ENCODE measurements at regions not wholly inside any gene's neighbourhood (a gene's known extent, or its start where the extent isn't known, plus 50 kb on each side); places are given as distances from the start of the nearest gene placed in this dataset.

DNA sequence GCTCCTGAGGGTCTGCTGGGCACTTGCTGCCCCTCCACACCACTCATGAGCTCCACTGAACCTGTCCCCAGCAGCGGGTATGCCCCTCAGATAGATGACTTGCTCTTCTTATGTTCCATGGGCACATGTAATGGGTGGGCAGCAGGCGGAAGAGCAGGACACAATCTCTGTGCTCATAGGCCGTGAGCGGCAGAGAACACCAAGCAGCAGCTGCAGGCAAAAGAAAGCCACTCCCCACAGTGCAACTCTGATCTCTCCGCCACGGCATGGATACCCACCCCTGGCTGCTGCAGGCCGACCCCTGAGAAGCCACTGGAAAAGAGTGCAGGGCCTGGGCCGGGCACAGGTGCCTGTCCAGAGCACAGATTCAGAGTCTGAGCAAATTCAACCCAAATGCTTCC lies 135.2 kb upstream of the RUNX3 start:
- Histone ChIP-seq H3K27ac (ENCODE audit: low read depth, low read length) (no peak overlapping the region), H3K9me3 (ENCODE audit: insufficient read depth, low read depth, low read length) (no peaks in the 10 kb centered on the region), H3K4me3 (ENCODE audit: low read length) (no peak overlapping the region), H3K4me1 (ENCODE audit: insufficient read depth, low read length) (peaks cover 5% of the 10 kb centered on the region; the same call in 1 of the 2 replicates), H3K9ac (ENCODE audit: low read depth, low read length) (no peak overlapping the region), H3K27me3 (ENCODE audit: insufficient read depth, low read length) (no peaks in the 10 kb centered on the region), H3K36me3 (ENCODE audit: insufficient read depth, low read length) (no peaks in the 10 kb centered on the region)
- WGBS: 86% methylated on average over 8 of the region's 8 CpGs

DNA sequence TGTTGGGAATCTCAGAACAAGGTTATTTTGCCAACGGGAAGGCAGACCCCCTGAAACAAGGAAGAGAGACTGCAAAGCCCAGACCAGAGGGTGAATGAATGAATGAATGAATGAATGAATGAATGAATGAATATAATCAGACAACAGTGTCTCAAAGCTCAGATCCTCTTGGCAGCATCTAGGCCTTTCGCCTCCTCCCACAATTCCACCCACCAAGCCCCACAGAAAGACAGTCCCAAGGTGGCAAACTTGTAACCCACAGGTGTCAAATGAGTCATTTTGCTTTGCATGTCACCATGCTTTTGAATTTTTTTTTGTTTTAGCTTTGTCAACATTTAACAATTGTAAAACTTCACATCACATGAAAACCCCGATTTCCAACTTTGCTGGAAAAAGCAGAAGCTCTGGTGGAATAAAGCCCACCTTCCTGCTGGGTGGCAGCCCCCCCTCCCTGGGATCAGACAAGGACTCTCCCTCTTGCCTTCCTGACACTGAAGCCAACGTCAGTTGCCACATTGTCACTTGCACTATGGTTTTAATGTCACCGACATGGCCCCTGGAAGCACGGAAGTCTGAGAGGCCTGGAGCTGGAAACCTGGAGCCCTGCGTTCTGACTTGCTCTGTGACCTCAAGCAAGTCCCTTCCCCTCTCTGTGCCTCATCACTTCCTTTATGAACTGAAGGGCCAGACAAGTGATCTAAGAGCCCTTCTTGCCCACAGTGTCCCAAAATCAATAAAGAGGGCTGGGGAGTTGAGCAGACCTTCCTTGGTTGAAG lies 134.6 kb upstream of the RUNX3 start:
- Histone ChIP-seq H3K27ac (ENCODE audit: low read depth, low read length) (no peak overlapping the region), H3K4me1 (ENCODE audit: insufficient read depth, low read length) (peaks cover 5% of the 10 kb centered on the region; the same call in 1 of the 2 replicates)
- 85% methylated on average over 7 of the region's 7 CpGs for WGBS

DNA sequence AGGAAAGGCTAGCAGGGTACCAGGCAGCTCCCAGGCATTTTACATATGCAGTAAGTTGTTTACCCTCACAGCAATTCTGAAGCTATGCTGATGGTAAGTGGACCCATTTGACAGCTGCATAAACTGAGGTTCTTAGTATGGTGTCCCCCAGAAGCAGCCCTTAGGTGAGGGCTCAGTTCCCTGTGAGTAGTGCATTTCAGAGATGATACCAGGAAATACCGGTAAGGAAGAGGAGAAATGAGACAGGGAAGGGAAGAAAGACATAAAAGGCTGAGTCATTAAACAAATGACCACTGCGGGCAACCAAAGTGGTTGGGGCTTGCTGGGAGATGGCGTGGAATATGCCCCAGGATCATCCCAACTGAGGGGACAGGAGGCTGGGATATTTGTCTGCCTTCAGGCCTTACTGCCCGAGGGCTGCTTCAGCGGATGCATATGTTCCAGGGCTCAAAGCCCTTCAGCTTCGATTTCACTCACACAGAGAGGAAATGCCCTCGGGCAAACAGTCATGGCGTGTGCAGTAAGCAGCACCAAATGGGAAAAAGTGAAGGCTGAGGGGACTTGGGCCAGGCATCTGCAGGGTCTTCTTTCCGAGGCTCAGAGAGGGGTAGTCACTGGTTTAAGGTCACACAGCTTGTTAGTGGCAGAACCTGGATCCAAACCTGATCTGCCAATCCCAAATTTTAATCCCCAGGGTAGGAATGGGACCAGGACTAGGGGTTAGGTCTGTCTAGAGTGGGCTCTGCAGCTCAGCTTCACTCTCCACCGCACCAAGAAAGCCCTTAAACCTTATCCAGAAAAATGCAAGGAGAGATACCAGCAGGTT lies 133.7 kb upstream of the RUNX3 start:
- 81% methylated on average over 10 of the region's 10 CpGs for WGBS
- H3K27me3 ChIP-seq (ENCODE audit: insufficient read depth, low read length): no peaks in the 10 kb centered on the region

More for the DNA sequence above, 134.6 kb upstream of the RUNX3 start:
- no peak overlapping the region for H3K9ac ChIP-seq (ENCODE audit: low read depth, low read length)
- no peaks in the 10 kb centered on the region for H3K27me3 ChIP-seq (ENCODE audit: insufficient read depth, low read length)
- no peaks in the 10 kb centered on the region for H3K9me3 ChIP-seq (ENCODE audit: insufficient read depth, low read depth, low read length)
- H3K36me3 ChIP-seq (ENCODE audit: insufficient read depth, low read length): no peaks in the 10 kb centered on the region
- H3K4me3 ChIP-seq (ENCODE audit: low read length): no peak overlapping the region

DNA sequence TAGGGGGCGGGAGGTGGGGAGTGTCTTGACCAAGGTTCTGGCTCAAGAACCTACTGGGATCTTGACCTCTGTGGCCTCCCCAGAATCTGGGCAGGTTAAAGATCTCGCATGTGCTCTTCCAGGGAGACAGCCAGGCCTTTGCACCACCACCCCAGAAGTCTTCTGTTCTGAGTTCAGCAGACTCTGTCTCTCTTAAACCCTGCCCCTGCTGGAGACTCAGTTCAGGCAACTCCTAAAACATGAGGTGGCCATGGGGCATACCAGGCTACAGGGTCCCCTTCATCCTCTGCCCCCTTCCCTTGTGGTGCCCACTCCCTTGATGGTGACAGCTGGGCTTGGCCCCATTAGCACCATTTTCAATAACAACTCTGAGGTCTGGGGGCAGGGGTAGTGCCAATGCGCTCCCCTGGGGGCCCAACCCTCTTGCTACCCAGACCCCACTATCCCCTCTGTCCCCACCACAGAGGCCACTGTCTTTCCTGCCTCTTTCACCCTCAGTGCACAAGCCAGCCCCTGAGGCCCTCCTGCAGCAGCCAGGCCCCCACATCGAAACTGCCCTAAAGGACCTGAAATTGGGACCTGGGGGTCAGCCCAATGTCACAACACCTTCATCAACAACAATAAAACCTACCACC lies 132.7 kb upstream of the RUNX3 start:
- Histone ChIP-seq H3K27me3 (ENCODE audit: insufficient read depth, low read length) (no peaks in the 10 kb centered on the region), H3K9me3 (ENCODE audit: insufficient read depth, low read depth, low read length) (no peaks in the 10 kb centered on the region)
- 92% methylated on average over 4 of the region's 4 CpGs for WGBS

More for the DNA sequence above, 133.7 kb upstream of the RUNX3 start:
- H3K4me1 ChIP-seq (ENCODE audit: insufficient read depth, low read length): peaks cover 5% of the 10 kb centered on the region; the same call in 1 of the 2 replicates
- H3K9me3 ChIP-seq (ENCODE audit: insufficient read depth, low read depth, low read length): no peaks in the 10 kb centered on the region
- H3K4me3 ChIP-seq (ENCODE audit: low read length): no peak overlapping the region
- no peak overlapping the region for H3K9ac ChIP-seq (ENCODE audit: low read depth, low read length)
- H3K27ac ChIP-seq (ENCODE audit: low read depth, low read length): no peak overlapping the region
- H3K36me3 ChIP-seq (ENCODE audit: insufficient read depth, low read length): no peaks in the 10 kb centered on the region

DNA sequence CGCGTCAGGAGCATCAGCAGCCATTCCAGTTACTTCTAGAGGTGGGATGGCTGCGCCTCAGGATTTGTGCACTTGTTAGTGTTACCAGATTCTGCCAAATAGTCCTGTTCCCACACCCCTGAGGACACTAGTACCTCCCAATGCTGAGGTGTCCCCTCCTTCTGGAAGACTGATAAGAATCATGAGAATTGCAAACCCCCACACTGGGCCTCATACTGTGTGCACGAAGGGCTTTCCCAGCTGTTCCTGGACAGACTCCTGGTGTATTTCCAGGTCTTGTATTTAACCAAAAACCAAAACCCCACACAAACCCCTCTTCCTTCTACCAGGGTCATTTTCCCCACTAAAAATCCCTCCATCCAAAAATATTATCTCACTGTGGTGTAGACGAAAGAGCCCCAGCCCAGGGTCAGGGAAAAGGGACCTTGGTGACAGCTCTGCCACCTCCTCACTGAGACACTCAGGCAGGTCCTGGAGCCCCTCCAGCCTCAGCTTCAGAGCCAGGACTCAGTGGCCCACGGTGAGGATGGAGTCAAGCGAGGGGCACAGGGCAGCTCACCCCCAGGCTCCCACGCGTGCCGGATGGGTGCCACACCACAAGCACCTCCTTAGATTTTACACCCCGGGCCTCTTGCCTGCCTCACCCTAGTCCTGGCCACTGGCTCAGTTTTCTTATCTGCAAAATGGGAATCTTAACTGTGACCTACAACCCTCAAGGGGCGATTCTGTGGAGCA lies 131.4 kb upstream of the RUNX3 start:
- H3K9me3 ChIP-seq (ENCODE audit: insufficient read depth, low read depth, low read length): no peaks in the 10 kb centered on the region
- no peak overlapping the region for H3K27ac ChIP-seq (ENCODE audit: low read depth, low read length)
- H3K9ac ChIP-seq (ENCODE audit: low read depth, low read length): no peak overlapping the region
- 89% methylated on average over 12 of the region's 12 CpGs for WGBS
- no peaks in the 10 kb centered on the region for H3K36me3 ChIP-seq (ENCODE audit: insufficient read depth, low read length)
- no peak overlapping the region for H3K4me3 ChIP-seq (ENCODE audit: low read length)
- H3K4me1 ChIP-seq (ENCODE audit: insufficient read depth, low read length): peaks cover 4% of the 10 kb centered on the region; the same call in 1 of the 2 replicates
- H3K27me3 ChIP-seq (ENCODE audit: insufficient read depth, low read length): no peaks in the 10 kb centered on the region

More for the DNA sequence above, 132.7 kb upstream of the RUNX3 start:
- Histone ChIP-seq H3K27ac (ENCODE audit: low read depth, low read length) (no peak overlapping the region), H3K36me3 (ENCODE audit: insufficient read depth, low read length) (no peaks in the 10 kb centered on the region), H3K4me1 (ENCODE audit: insufficient read depth, low read length) (peaks cover 5% of the 10 kb centered on the region; the same call in 1 of the 2 replicates), H3K9ac (ENCODE audit: low read depth, low read length) (no peak overlapping the region), H3K4me3 (ENCODE audit: low read length) (no peak overlapping the region)

DNA sequence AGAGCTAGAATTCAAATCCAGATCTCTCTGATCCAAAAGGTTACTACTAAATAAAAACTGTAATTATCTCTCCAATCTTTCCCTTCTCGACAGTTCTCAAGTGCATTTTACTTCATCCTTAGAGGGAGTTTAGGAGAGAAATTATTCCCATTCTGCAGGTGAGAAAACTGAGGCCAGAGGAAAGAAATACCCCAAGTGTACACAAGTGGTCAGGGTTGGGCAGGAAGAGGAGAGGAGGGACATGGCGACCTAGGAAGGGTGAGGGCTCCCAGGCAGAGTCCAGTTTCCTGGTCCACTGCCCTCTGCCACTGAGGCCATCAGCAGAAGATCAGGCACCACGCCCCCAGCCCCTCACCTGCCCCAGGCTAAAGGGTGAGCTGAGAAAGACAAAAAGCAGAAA lies 127.1 kb upstream of the RUNX3 start:
- Histone ChIP-seq H3K4me3 (ENCODE audit: low read length) (no peak overlapping the region), H3K36me3 (ENCODE audit: insufficient read depth, low read length) (no peaks in the 10 kb centered on the region), H3K9ac (ENCODE audit: low read depth, low read length) (no peak overlapping the region), H3K27me3 (ENCODE audit: insufficient read depth, low read length) (no peaks in the 10 kb centered on the region), H3K27ac (ENCODE audit: low read depth, low read length) (no peak overlapping the region), H3K9me3 (ENCODE audit: insufficient read depth, low read depth, low read length) (no peaks in the 10 kb centered on the region), H3K4me1 (ENCODE audit: insufficient read depth, low read length) (0 out of 2 replicates have a peak, but pooled peaks cover 9% of the 10 kb centered on the region)
- WGBS: 87% methylated on average over 2 of the region's 3 CpGs

DNA sequence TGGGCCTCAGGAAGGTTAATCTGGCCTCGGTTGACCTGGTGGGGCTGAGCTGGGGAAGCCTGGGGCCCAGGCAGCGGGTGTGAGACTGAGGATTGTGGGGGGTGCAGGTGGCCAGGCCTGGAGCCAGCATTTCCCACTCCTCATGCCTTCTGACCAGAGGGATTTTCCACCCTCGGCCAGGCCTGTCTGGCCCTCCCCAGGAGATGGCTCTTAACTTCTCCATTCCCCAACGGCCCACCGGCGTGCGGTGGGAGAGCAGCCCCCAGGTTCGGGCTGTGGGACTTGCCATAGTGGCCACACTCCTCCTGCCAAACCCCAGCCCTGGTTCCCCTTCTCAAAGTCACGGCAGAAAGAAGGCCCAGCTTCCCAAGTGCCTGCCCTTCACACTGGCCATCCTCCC lies 126.5 kb upstream of the RUNX3 start:
- Histone ChIP-seq H3K9me3 (ENCODE audit: insufficient read depth, low read depth, low read length) (no peaks in the 10 kb centered on the region), H3K36me3 (ENCODE audit: insufficient read depth, low read length) (no peaks in the 10 kb centered on the region), H3K4me1 (ENCODE audit: insufficient read depth, low read length) (0 out of 2 replicates have a peak, but pooled peaks cover 9% of the 10 kb centered on the region), H3K27ac (ENCODE audit: low read depth, low read length) (no peak overlapping the region), H3K9ac (ENCODE audit: low read depth, low read length) (no peak overlapping the region), H3K27me3 (ENCODE audit: insufficient read depth, low read length) (no peaks in the 10 kb centered on the region), H3K4me3 (ENCODE audit: low read length) (no peak overlapping the region)
- 93% methylated on average over 9 of the region's 9 CpGs for WGBS

DNA sequence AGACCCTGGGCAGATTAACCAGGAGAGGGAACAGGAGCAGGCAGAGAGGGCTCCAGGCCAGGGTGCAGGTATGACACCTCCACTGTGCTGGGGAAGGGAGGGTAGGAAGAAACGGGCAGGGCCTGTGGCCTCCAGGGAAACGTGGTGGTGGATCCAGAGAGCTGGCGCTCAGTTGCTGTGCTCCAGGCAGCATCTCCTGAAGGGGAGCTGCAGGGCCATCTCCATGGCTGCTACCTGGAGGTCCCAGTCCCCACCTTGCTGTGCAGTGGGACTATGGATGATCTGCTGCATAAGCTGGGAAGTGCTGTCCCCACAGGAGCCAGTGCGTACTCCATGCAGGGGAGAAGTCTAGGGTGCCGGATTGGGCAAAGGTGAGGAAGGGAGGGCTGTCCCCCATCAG lies 125.9 kb upstream of the RUNX3 start:
- H3K4me1 ChIP-seq (ENCODE audit: insufficient read depth, low read length): 0 out of 2 replicates have a peak, but pooled peaks cover 9% of the 10 kb centered on the region
- 88% methylated on average over 5 of the region's 5 CpGs for WGBS
- H3K27me3 ChIP-seq (ENCODE audit: insufficient read depth, low read length): no peaks in the 10 kb centered on the region
- H3K9ac ChIP-seq (ENCODE audit: low read depth, low read length): no peak overlapping the region
- no peak overlapping the region for H3K27ac ChIP-seq (ENCODE audit: low read depth, low read length)
- no peaks in the 10 kb centered on the region for H3K36me3 ChIP-seq (ENCODE audit: insufficient read depth, low read length)
- H3K9me3 ChIP-seq (ENCODE audit: insufficient read depth, low read depth, low read length): no peaks in the 10 kb centered on the region
- H3K4me3 ChIP-seq (ENCODE audit: low read length): no peak overlapping the region

DNA sequence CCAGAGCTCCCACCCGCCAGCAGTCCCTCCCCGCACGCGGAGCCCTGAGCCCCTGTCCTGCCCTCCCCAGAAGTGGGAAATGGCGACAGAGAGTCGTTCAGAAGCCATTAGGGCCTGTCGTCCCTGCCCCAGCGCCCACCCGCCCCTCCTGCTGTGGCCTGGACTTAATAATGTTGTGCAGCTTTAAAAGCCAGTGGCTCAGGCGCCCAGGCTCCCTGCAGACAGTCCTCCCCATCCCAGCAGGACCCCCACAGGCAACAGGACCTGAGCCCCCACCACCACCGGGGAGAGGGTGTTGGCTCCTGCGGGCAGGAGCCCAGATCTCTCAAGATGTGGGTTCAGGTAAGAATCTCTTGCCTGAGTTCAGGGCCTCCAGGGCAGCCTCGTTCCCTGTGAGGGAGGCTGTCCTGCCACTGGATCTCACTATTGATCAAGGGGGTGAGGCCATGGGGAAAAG lies 125.3 kb upstream of the RUNX3 start:
- Histone ChIP-seq H3K9ac (ENCODE audit: low read depth, low read length) (no peak overlapping the region), H3K4me3 (ENCODE audit: low read length) (no peak overlapping the region), H3K27ac (ENCODE audit: low read depth, low read length) (no peak overlapping the region), H3K9me3 (ENCODE audit: insufficient read depth, low read depth, low read length) (no peaks in the 10 kb centered on the region), H3K4me1 (ENCODE audit: insufficient read depth, low read length) (0 out of 2 replicates have a peak, but pooled peaks cover 9% of the 10 kb centered on the region), H3K36me3 (ENCODE audit: insufficient read depth, low read length) (no peaks in the 10 kb centered on the region), H3K27me3 (ENCODE audit: insufficient read depth, low read length) (no peaks in the 10 kb centered on the region)
- 68% methylated on average over 13 of the region's 13 CpGs for WGBS

DNA sequence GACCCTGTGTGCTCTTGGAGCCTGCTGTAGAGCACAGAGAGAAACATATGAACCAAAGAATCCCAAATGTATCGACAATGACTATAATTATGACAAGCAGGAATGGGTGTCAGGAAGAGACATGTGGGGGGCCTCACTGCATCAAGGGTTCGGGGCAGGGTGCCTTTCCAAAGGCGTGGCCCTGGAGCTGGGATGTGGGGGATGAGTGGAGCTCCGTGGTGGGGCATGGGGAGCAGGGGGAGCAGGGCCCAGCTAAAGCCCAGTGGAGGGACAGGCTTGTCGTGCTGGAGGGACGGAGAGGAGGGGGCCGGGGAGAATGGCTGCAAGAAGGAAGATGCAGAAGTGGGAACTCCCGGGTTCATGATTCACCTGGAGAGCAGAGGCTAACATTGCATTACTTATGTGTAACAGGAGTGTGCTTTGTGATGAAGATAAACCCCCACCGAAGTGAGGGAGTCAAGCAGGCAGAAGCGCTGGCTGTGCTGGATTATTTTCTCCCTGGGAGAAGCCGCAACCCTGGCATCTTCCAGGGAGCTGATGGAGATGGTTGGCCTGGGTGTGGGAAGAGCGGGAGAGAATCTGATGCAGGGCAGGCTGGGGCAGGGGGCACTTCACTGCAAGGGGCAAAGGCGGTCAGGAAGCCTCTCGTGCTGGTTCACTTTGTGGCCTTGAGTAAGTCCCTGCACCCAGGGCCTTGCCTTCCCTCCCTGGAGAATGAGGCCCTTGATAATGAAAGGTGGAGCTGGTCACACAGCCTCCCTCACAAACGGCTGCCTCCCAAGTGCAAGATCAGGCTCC lies 124.6 kb upstream of the RUNX3 start:
- no peaks in the 10 kb centered on the region for H3K36me3 ChIP-seq (ENCODE audit: insufficient read depth, low read length)
- 0 out of 2 replicates have a peak, but pooled peaks cover 9% of the 10 kb centered on the region for H3K4me1 ChIP-seq (ENCODE audit: insufficient read depth, low read length)
- H3K9ac ChIP-seq (ENCODE audit: low read depth, low read length): no peak overlapping the region
- H3K27ac ChIP-seq (ENCODE audit: low read depth, low read length): no peak overlapping the region
- no peaks in the 10 kb centered on the region for H3K27me3 ChIP-seq (ENCODE audit: insufficient read depth, low read length)
- H3K9me3 ChIP-seq (ENCODE audit: insufficient read depth, low read depth, low read length): no peaks in the 10 kb centered on the region
- H3K4me3 ChIP-seq (ENCODE audit: low read length): no peak overlapping the region
- 63% methylated on average over 15 of the region's 15 CpGs for WGBS
